GM21447 (cell line): ENCODE measurements at regions not wholly inside any gene's neighbourhood (a gene's known extent, or its start where the extent isn't known, plus 50 kb on each side); places are given as distances from the start of the nearest gene placed in this dataset.
A peak's percentile ranks its signal among the peaks of the same experiment; 100 is the strongest.
"Not testable (repeated sequence)": the region's sequence is repeated elsewhere in the genome, so short reads cannot be mapped to it uniquely, and the experiment has no call there.

ENCODE experiments used
- ATAC-seq: cut with Tn5 transposase; IDR thresholded peaks from one replicate; pipeline ENCODE4 v1.9.1; 2021; ENCODE audit not compliant: unreplicated experiment

- ATAC-seq, result no peak
Observed at GRCh38 chr2:129366263-129366662, 613.2 kb upstream of the RAB6C start.

DNA sequence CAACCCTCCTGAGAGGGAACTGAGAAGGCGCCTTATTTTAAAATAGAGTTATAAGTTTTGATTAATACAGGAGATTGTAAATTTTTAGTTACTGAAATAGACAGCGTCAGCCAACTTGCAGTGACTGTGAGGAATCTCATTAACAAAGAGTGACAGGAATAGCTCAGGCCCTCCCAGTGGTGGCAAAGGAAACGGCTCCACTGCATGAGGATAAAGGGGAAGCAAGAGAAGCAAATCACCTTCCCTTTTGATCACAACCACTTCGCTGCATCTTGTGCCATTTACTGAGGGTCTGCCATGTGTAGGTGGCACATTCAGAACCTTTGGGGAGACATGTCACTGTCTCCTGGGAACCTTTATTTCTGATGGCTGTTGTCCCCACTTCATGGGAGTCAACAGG is 612.4 kb upstream of the RAB6C start:
- no peak for ATAC-seq

- peak; percentile 59 for ATAC-seq
Observed at GRCh38 chr2:129369437-129369836, 610.0 kb upstream of the RAB6C start.

- no peak for ATAC-seq
Observed at GRCh38 chr2:129374452-129374851, 605.0 kb upstream of the RAB6C start.

DNA sequence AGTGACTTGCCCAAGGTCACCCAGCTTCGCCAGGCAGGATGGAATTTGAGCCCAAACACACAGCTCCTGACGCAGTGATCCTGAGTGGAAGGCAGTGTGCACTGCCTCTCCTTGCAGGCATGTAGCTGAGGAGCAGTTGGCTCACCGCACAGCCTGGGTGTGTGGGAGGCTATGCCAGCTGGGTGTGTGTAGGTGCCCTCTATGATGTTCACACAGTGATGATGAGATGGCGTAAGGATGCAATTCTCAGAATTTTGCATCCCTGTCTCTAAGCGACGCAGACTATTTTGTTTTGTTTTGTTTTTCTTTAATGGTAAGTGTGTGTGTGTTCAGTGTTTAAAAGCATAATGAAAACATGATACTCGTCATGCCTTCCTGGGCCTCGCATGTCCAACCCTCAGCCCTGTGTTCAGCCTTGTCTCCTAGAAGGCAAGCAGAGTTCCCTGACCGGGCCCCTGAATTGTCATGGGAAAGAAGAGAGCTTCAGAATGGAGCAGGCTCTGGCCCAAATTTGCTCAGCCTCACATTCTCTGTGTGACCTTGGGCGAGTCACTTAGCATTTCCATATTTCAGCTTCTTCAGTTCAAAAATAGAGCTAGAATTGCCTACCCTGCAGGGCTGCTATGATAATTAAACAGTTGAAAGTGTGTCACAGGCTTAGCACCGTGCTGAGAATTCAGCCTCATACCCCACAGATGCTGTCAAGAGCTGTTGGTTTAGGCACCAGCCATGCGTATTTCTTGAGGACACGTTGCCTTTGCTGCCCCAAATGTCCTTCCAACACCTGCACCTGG is 603.6 kb upstream of the RAB6C start:
- ATAC-seq, result no peak

DNA sequence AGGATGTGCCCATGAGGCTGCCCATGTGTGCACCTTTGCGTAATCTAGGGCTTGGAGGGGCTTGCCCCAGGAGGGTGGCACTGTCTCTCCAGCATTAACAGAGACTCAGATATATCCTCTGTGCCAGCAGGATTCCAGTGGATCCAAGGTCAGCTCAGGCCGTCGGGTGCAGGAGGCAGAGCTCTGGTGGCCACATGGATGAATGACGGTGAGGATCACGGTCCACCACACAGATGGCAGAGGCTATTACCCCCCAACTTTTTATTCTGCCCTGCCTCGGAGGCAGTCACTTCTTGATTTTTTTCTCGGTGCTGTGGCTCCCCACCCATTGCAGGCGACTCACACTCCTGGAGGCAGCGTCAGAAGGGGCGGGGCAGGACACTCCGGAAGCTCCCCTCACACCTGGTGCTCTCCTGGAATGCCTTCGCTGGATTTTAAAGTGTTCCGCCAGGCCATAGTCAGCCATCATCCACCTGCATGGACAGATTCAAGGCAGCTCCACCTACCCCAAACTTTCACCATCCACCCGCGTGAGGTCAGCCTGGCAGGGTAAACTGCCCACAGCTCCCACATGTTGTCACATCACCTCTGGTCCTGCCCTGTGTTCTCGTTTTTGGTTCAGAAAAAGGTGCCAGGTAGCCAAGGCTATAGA is 602.9 kb upstream of the RAB6C start:
- ATAC-seq, result no peak

GRCh38 chr2:129377078-129377469 is 602.4 kb upstream of the RAB6C start:
- no peak for ATAC-seq

GRCh38 chr2:129378186-129378585 is 601.3 kb upstream of the RAB6C start:
- no peak for ATAC-seq

GRCh38 chr2:129379411-129379810 is 600.1 kb upstream of the RAB6C start:
- ATAC-seq, result peak; percentile 52

- no peak for ATAC-seq
Observed at GRCh38 chr2:129381789-129382188, 597.7 kb upstream of the RAB6C start.

GRCh38 chr2:129388870-129389269 is 590.6 kb upstream of the RAB6C start:
- no peak for ATAC-seq

DNA sequence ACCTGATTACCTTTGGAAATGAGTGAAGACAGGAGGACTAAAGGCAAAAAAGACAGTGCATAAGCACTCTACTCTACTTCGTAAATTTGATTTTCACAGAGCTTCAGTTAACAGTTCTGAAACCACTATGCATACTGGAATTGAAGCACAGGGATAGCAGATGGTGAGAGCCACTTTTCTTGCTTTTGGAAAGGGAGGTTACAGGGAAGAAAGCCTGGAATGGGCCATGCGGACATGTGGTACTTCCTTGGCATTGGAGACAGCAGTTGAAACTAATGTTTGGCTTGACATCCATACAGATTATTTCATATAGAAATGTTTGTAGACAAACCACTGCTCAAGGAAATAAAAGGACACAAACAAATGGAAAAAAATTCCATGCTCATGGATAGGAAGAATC is 585.6 kb upstream of the RAB6C start:
- ATAC-seq, result no peak

- no peak for ATAC-seq
Observed at GRCh38 chr2:129396980-129397599, 582.4 kb upstream of the RAB6C start.

- ATAC-seq, result no peak
Observed at GRCh38 chr2:129400826-129401225, 578.6 kb upstream of the RAB6C start.

- ATAC-seq, result no peak
Observed at GRCh38 chr2:129402076-129402475, 577.4 kb upstream of the RAB6C start.

- ATAC-seq, result no peak
Observed at GRCh38 chr2:129404000-129404685, 575.3 kb upstream of the RAB6C start.

DNA sequence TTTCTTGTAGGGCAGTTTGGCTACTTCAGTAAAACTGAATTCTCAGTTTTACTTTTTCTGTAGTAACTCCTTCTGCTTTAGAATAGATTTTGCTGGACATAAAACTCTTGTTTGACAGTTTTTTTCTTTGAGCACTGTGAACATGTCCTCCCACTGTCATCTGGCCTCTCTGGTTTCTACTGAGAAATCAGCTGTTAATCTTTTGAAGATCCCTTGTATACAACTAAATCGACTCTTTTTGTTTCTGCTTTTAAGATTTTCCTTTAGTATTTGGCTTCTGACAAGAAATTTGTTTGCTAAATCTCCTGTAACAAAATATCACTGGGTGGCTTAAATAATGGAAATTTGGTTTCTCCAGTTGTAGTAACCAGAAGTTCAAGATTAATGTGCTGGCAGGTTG is 570.9 kb upstream of the RAB6C start:
- no peak for ATAC-seq

- ATAC-seq, result not testable (repeated sequence)
Observed at GRCh38 chr2:129417041-129417440, 562.4 kb upstream of the RAB6C start.

GRCh38 chr2:129422028-129422427 is 557.4 kb upstream of the RAB6C start:
- ATAC-seq, result no peak

DNA sequence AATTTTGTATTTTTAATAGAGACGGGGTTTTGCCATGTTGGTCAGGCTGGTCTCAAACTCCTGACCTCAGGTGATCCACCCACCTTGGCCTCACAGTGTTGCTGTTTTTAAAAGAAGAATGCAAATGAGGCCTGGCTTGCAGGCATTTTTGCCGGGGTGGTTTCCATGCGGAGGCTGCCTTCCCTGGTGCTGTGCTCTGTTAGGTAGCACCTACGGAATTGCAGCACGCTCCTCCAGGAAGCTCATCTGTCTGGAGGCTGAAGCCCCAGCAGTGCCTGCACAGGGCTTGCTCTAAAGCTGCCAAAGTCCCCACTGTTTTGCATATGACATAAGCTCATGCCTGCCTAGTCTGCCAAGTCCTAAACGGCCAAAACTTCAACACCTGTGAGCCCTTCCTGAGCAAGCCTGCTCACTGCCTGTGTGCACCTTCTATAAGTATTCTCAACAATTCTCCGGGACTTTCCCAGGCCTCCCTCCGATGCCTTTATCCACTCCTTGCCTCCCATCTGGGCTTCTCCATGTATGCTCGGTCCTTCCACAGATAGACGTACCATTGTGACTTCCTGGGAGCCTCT is 551.3 kb upstream of the RAB6C start:
- ATAC-seq, result no peak

DNA sequence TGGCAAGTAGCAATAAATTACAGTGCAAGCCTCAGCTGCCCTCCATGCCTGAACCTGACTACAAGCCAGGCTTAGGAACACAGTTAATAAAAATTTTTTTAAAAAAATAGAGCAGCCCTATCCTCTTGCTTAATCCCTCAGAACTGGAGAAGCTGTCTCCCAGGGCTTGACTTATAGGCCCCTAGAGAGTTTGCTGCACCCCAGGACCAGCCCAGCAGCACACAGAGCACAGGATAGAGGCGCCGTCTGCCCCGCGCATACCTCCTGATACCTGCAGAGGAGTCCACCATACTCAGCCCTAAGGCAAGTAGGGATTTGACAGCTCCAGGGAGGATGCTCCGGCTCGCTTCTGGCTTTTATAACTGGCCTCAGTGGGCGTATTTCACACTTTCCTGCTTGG is 548.6 kb upstream of the RAB6C start:
- ATAC-seq, result no peak
